CD14-positive monocyte (primary cell): ENCODE measurements at regions not wholly inside any gene's neighbourhood (a gene's known extent, or its start where the extent isn't known, plus 50 kb on each side); places are given as distances from the start of the nearest gene placed in this dataset.

Source experiments
- DNase-seq, 3 donors: peaks; one replicate each; pipeline ENCODE4 v3.0.0-alpha.2; 2011 to 2022
- H2AFZ ChIP-seq: 2 replicates; pipeline ENCODE4 v1.6.0; 2012; ENCODE audit warnings: mild to moderate bottlenecking, low read depth, low read length, inconsistent platforms; ENCODE audit not compliant: insufficient read depth, poor library complexity, severe bottlenecking
- H3K27ac ChIP-seq, 2 donors: 1 replicate in 1 of 2; 2 replicates in 1 of 2; pipeline ENCODE4 v1.5.1; 2012 to 2013; ENCODE audit warnings: low read length in 2 of 2, control low read depth in 1 of 2, inconsistent platforms in 1 of 2, low read depth in 1 of 2, mild to moderate bottlenecking in 1 of 2
- H3K27me3 ChIP-seq, 2 donors: one replicate each; pipeline versions ENCODE4 v1.6.0 to v1.6.1; 2011 to 2013; ENCODE audit warnings: low read length in 2 of 2; ENCODE audit not compliant: control insufficient read depth in 2 of 2, insufficient read depth in 2 of 2
- H3K36me3 ChIP-seq, 2 donors: replicated peaks in 1 of 2; 1 replicate in 1 of 2; 2 replicates in 1 of 2; pipeline versions ENCODE4 v1.5.1 to v1.6.1; 2012 to 2013; ENCODE audit warnings: low read length in 2 of 2, control low read depth in 1 of 2, inconsistent platforms in 1 of 2, mild to moderate bottlenecking in 1 of 2; ENCODE audit not compliant: insufficient read depth in 2 of 2, control insufficient read depth in 1 of 2
- H3K4me1 ChIP-seq, 2 donors: 1 replicate in 1 of 2; 2 replicates in 1 of 2; pipeline versions ENCODE4 v1.5.1 to v1.6.1; 2012 to 2013; ENCODE audit warnings: low read length in 2 of 2, control low read depth in 1 of 2, inconsistent platforms in 1 of 2, mild to moderate bottlenecking in 1 of 2, moderate library complexity in 1 of 2; ENCODE audit not compliant: insufficient read depth in 2 of 2, control insufficient read depth in 1 of 2
- H3K4me2 ChIP-seq: replicated peaks from 2 replicates; pipeline ENCODE3; 2012; ENCODE audit warnings: low read length, moderate library complexity, mild to moderate bottlenecking; ENCODE audit not compliant: poor library complexity, severe bottlenecking; ENCODE audit errors: extremely low read depth
- H3K4me3 ChIP-seq, 3 experiments: fragments of 200-600 bp in 1 of 3; sonication (generic) in 1 of 3; replicated peaks in 1 of 3; 1 replicate in 2 of 3; 2 replicates in 1 of 3; pipeline ENCODE4 v1.5.1; 2011 to 2013; ENCODE audit warnings: low read length in 3 of 3, mild to moderate bottlenecking in 3 of 3, control low read depth in 2 of 3, low read depth in 2 of 3, inconsistent platforms in 1 of 3, moderate library complexity in 1 of 3
- H3K79me2 ChIP-seq: 2 replicates; pipeline ENCODE4 v1.6.0; 2012; ENCODE audit warnings: mild to moderate bottlenecking, control low read depth, inconsistent platforms, low read length, moderate library complexity; ENCODE audit not compliant: insufficient read depth
- H3K9ac ChIP-seq: 2 replicates; pipeline ENCODE4 v1.6.0; 2017; ENCODE audit warnings: low read length, mild to moderate bottlenecking; ENCODE audit not compliant: insufficient read depth, poor library complexity, severe bottlenecking
- H3K9me3 ChIP-seq, 2 donors: replicated peaks in 1 of 2; 1 replicate in 1 of 2; 2 replicates in 1 of 2; pipeline versions ENCODE4 v1.5.1 to v1.6.1; 2012 to 2013; ENCODE audit warnings: low read length in 2 of 2, control low read depth in 1 of 2; ENCODE audit not compliant: control insufficient read depth in 1 of 2, insufficient read depth in 1 of 2
- H4K20me1 ChIP-seq: 2 replicates; pipeline ENCODE4 v1.6.0; 2012; ENCODE audit warnings: mild to moderate bottlenecking, low read length, control low read depth, moderate library complexity; ENCODE audit not compliant: insufficient read depth
- H3K27ac Mint-ChIP-seq, 7 donors: one replicate each; pipeline ENCODE4 v1.8.0; 2020; ENCODE audit warnings: mild to moderate bottlenecking in 7 of 7, mixed read lengths in 7 of 7, moderate library complexity in 6 of 7, inconsistent platforms in 2 of 7
- H3K27me3 Mint-ChIP-seq, 3 donors: one replicate each; pipeline ENCODE4 v1.8.0; 2021 to 2022; ENCODE audit warnings: low read depth in 3 of 3, mild to moderate bottlenecking in 3 of 3, mixed read lengths in 3 of 3, moderate library complexity in 3 of 3, inconsistent platforms in 1 of 3
- H3K36me3 Mint-ChIP-seq, 2 donors: one replicate each; pipeline ENCODE4 v1.8.0; 2020; ENCODE audit warnings: mixed read lengths in 2 of 2, inconsistent platforms in 1 of 2, mild to moderate bottlenecking in 1 of 2
- H3K4me1 Mint-ChIP-seq: one replicate; pipeline ENCODE4 v1.8.0; 2020; ENCODE audit warnings: mild to moderate bottlenecking, mixed read lengths
- H3K4me3 Mint-ChIP-seq, 2 donors: one replicate each; pipeline ENCODE4 v1.8.0; 2020; ENCODE audit warnings: mild to moderate bottlenecking in 2 of 2, mixed read lengths in 2 of 2, moderate library complexity in 1 of 2
- H3K9me3 Mint-ChIP-seq, 7 donors: one replicate each; pipeline ENCODE4 v1.8.0; 2020 to 2022; ENCODE audit warnings: mixed read lengths in 7 of 7, mild to moderate bottlenecking in 6 of 7, moderate library complexity in 6 of 7, inconsistent platforms in 2 of 7
- WGBS: methylation state at CpG from one replicate; pipeline ENCODE4 v1.1.5; 2013; ENCODE audit warnings: missing lambda C conversion rate; ENCODE audit not compliant: insufficient coverage; 5-methylcytosine and 5-hydroxymethylcytosine counted together
- intact Hi-C, 2 donors: fragments of 100-400 bp; cut with micrococcal nuclease; formaldehyde crosslinking; loops; one replicate each; pipeline versions ENCODE4 v1.15.0 to v1.15.1; 2023
- TF ChIP-seq, protein P1 (sequence below): fragments of 200-600 bp; IDR thresholded peaks from one replicate; pipeline ENCODE4 v1.8.0; 2022; ENCODE audit warnings: antibody characterized with exemption, mild to moderate bottlenecking

DNA sequence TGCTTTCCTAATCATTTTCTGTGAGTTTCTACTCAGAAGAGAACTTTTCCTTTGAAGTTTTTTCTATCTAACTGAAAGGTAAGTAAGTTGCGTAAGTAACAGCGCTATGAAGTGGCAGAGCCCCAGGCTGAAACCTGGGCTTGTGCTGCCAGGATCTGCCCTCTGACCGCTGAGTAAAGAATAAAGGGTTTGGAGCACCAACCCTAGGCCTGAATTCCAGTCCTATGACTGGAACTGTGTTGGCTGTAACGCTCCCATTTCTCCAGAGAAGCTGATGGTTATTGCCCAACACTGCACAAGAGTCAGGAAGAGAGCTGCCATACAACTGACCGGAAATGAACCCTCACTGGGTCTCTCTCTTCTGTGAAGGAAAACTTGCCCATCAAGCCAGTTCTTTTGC is 87.0 kb downstream of the FOXB1 start:
- Histone ChIP-seq H4K20me1 (no peaks in the 10 kb centered on the region), H3K27me3 (no peaks in the 10 kb centered on the region), H3K79me2 (no peaks in the 10 kb centered on the region), H3K9me3 (no peaks in the 10 kb centered on the region), H3K9ac (no peak overlapping the region), H3K27ac (no peak overlapping the region), H3K4me1 (no peaks in the 10 kb centered on the region), H3K4me2 (no peak overlapping the region), H2AFZ (no peak overlapping the region), H3K4me3 (no peak overlapping the region), H3K36me3 (no peaks in the 10 kb centered on the region)
- no peaks in the 10 kb centered on the region for H3K4me1 Mint-ChIP-seq
- no peak for DNase-seq
- TF ChIP-seq, protein P1, sequence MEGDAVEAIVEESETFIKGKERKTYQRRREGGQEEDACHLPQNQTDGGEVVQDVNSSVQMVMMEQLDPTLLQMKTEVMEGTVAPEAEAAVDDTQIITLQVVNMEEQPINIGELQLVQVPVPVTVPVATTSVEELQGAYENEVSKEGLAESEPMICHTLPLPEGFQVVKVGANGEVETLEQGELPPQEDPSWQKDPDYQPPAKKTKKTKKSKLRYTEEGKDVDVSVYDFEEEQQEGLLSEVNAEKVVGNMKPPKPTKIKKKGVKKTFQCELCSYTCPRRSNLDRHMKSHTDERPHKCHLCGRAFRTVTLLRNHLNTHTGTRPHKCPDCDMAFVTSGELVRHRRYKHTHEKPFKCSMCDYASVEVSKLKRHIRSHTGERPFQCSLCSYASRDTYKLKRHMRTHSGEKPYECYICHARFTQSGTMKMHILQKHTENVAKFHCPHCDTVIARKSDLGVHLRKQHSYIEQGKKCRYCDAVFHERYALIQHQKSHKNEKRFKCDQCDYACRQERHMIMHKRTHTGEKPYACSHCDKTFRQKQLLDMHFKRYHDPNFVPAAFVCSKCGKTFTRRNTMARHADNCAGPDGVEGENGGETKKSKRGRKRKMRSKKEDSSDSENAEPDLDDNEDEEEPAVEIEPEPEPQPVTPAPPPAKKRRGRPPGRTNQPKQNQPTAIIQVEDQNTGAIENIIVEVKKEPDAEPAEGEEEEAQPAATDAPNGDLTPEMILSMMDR, result no peak
- H3K27me3 Mint-ChIP-seq, result peaks cover 3% of the 10 kb centered on the region in 3 donors
- no peaks in the 10 kb centered on the region for H3K36me3 Mint-ChIP-seq
- intact Hi-C loops, result no loop called here
- H3K4me3 Mint-ChIP-seq, result no peak overlapping the region
- no peak overlapping the region for H3K27ac Mint-ChIP-seq
- 89% methylated on average over 4 of the region's 5 CpGs for WGBS
- peaks cover 0 to 1% (median 0%) of the 10 kb centered on the region in 7 donors for H3K9me3 Mint-ChIP-seq

DNA sequence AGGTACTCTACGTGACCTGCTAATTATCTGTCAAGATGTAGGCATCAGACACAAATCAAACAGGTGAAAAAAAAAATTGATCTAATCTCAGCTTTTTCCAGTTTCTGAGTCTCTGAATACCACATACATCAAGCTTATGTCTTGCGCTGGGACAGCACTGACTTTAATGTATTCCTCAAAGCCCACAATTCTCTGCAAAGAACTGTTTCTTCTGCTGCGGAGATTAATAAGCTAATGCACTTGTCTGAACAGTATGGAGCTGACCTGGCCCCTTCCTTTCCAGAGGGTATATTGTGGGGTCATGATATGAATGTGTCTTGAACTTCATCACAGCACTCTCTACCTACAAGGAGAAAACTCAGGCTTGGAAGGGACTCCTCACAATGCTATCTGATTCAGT is 87.8 kb downstream of the FOXB1 start:
- Histone ChIP-seq H3K9ac (no peak overlapping the region), H3K4me1 (no peaks in the 10 kb centered on the region), H3K9me3 (no peaks in the 10 kb centered on the region), H3K27ac (no peak overlapping the region), H3K79me2 (no peaks in the 10 kb centered on the region), H3K36me3 (no peaks in the 10 kb centered on the region), H3K4me3 (no peak overlapping the region), H2AFZ (no peak overlapping the region), H3K4me2 (no peak overlapping the region), H3K27me3 (no peaks in the 10 kb centered on the region), H4K20me1 (no peaks in the 10 kb centered on the region)
- no peak for DNase-seq
- no peak overlapping the region for H3K4me3 Mint-ChIP-seq
- peaks cover 0 to 5% (median 0%) of the 10 kb centered on the region in 7 donors for H3K9me3 Mint-ChIP-seq
- no peak overlapping the region for H3K27ac Mint-ChIP-seq
- intact Hi-C loops, result no loop called here
- TF ChIP-seq, protein P1, result no peak
- H3K36me3 Mint-ChIP-seq, result no peaks in the 10 kb centered on the region
- no peaks in the 10 kb centered on the region for H3K4me1 Mint-ChIP-seq
- peaks cover 3% of the 10 kb centered on the region in 3 donors for H3K27me3 Mint-ChIP-seq
- WGBS, result 100% methylated on average over 1 of the region's 3 CpGs
